C4-2B (cell line): ENCODE measurements at regions not wholly inside any gene's neighbourhood (a gene's known extent, or its start where the extent isn't known, plus 50 kb on each side); places are given as distances from the start of the nearest gene placed in this dataset.

Experiments used
- H3K27ac ChIP-seq: fragments of 450-650 bp; 2 replicates; pipeline ENCODE4 v1.5.1; 2017
- ZFX ChIP-seq: fragments of 450-650 bp; IDR thresholded peaks from 2 replicates; pipeline ENCODE4 v1.6.1; 2017
- TF ChIP-seq, protein P1 (sequence below): fragments of 450-650 bp; conservative IDR thresholded peaks from 2 replicates; pipeline ENCODE4 v1.5.1; 2017; ENCODE audit warnings: mild to moderate bottlenecking

DNA sequence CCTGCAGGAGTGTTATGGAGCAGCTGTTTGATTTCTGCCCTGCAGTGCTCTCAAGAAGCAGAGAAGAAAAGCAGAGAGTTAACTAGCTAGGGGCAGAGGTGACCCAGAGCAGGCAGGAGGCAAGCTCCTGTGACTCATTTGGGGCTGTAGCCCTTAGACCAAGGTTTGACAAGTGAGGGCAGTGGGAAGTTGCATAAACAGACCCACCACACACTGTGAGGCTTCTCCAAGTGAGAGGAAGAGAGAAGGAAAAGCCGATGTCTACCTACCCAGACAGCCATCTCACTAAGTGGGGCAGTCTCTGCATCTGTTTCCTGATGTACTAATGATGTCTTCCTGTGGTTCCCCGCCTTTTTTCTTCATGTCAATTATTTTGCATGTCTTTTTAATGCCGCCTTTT lies 159.9 kb upstream of the NR5A2 start:
- no peak overlapping the region for H3K27ac ChIP-seq
- TF ChIP-seq, protein P1, sequence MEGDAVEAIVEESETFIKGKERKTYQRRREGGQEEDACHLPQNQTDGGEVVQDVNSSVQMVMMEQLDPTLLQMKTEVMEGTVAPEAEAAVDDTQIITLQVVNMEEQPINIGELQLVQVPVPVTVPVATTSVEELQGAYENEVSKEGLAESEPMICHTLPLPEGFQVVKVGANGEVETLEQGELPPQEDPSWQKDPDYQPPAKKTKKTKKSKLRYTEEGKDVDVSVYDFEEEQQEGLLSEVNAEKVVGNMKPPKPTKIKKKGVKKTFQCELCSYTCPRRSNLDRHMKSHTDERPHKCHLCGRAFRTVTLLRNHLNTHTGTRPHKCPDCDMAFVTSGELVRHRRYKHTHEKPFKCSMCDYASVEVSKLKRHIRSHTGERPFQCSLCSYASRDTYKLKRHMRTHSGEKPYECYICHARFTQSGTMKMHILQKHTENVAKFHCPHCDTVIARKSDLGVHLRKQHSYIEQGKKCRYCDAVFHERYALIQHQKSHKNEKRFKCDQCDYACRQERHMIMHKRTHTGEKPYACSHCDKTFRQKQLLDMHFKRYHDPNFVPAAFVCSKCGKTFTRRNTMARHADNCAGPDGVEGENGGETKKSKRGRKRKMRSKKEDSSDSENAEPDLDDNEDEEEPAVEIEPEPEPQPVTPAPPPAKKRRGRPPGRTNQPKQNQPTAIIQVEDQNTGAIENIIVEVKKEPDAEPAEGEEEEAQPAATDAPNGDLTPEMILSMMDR: no peak
- TF ChIP-seq ZFX: no peak

DNA sequence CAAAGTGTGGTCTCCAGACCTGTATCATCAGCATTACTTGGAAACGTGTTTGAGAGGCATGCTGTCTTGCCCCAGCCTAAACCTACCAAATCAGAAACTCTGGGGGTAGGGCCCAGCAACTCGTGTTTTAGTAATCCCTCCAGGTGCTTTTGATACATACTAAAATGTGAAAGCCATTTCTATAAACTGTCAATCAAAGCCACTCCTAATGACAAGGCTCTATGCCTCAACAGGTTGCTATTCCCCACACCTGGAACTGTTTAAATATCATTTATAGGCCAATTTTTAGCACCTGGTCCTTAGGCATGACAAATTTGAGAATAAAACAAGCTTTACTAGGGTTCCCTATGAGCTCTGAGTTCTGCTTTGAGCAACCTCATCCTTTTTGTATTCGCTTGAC lies 158.7 kb upstream of the NR5A2 start:
- H3K27ac ChIP-seq: no peak overlapping the region
- TF ChIP-seq, protein P1: no peak
- no peak for TF ChIP-seq ZFX

DNA sequence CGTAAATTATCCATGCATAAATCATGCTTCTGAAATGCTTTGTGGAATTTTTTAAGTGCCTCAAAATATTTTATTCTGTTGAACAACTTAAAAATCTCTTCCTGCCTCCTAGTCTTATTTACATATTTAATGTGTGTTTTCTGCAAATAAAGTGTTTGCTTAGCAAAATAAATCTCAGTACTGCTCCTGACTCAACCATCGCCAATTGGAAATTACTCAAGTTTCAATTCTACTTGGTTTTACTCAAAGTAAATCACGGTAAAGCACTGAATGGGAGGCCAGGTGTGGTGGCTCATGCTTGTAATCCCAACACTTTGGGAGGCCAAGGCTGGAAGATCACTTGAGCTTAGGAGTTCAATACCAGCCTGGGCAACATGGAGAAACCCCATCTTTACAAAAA lies 152.2 kb upstream of the NR5A2 start:
- no peak overlapping the region for H3K27ac ChIP-seq
- TF ChIP-seq, protein P1: no peak
- TF ChIP-seq ZFX: no peak

DNA sequence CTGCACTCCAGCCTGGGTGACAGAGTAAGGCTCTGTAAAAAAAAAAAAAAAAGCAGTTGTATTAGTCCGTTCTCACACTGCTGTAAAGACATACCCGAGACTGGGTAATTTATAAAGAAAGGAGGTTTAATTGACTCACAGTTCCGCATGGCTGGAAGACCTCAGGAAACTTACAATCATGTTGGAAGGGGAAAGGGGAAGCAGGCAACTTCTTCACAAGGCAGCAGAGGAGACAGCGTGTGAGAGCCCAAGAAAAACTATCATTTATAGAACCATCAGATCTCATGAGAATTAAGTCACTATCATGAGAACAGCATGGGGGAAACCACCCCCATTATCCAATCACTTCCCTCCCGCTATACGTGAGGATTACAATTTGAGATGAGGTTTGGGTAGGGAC lies 151.7 kb upstream of the NR5A2 start:
- H3K27ac ChIP-seq: no peak overlapping the region
- TF ChIP-seq, protein P1: no peak

DNA sequence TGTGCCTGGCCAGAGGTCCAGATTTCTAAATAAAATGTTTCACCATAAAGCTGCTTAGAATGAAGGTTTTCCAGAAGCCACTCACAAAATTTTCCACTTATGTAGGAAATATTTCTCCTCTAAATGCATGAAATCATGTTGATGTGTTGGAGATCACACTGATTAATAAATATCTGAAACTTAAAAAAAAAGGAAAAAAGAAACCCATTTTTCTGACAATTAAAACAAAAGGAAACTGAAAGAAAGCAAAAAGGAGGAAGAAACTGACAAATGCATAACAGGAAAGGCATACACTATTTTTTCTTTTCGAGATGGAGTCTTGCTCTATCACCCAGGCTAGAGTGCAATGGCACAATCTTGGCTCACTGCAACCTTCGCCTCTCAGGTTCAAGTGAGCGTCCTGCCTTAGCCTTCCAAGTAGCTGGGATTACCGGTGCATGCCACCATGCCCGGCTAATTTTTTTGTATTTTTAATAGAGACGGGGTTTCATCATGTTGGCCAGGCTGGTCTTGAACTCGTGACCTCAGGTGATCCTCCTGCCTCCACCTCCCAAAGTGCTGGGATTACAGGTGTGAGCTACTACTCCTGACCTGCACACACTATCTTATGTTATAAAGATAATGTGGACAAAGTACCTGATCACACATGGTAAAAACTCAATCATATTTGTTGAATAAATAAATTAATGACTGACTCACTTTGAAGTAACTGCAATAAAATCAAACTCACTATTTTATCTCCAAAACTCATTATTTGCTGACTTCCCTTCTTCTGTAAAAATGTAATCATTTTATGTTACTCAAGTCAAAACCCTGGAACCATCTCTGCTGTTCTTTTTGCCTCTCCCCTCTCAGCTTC lies 149.8 kb upstream of the NR5A2 start:
- no peak overlapping the region for H3K27ac ChIP-seq
- TF ChIP-seq ZFX: no peak
- TF ChIP-seq, protein P1: no peak

DNA sequence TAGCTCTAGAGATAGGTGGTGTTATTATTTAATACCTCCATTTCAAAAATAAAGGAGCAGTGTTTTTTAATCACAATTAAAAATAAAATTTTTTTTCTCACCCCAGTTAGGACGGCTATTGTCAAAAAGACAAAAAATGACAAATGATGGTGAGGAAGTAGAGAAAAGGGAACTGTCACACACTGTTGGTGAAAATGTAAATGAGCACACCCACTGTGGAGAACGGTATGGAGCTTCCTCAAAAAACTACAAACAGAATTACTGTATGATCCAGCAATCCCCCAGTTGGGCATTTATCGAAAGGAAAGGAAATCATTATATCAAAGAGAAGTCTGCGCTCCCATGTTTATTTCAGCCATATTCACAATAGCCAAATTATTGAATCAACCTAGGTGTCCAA lies 148.7 kb upstream of the NR5A2 start:
- TF ChIP-seq, protein P1: no peak
- TF ChIP-seq ZFX: no peak
- no peak overlapping the region for H3K27ac ChIP-seq

DNA sequence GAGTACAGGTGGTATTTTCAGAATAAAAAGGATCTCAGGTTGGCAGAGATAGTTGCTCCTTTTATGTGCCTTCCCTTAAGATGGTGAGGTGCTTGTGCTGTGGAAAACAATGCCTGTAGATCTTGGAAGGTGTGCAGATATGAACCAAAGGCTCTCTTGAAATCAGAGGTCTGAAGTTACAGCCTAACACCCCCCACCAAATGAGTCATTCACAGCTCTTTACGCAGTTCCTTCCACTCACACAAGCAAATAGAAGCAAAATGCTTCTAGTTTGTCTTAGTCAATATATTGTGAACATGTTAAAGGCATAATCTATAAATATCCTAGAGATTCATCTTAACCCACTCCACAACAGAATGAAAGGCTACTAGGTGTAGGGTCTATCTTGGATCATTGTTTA lies 128.9 kb upstream of the NR5A2 start:
- TF ChIP-seq ZFX: no peak
- TF ChIP-seq, protein P1: no peak
- H3K27ac ChIP-seq: no peak overlapping the region
